ENCODE measurements at regions not wholly inside any gene's neighbourhood (a gene's known extent, or its start where the extent isn't known, plus 50 kb on each side); places are given as distances from the start of the nearest gene placed in this dataset.
A peak's percentile ranks its signal among the peaks of the same experiment; 100 is the strongest.

DNA sequence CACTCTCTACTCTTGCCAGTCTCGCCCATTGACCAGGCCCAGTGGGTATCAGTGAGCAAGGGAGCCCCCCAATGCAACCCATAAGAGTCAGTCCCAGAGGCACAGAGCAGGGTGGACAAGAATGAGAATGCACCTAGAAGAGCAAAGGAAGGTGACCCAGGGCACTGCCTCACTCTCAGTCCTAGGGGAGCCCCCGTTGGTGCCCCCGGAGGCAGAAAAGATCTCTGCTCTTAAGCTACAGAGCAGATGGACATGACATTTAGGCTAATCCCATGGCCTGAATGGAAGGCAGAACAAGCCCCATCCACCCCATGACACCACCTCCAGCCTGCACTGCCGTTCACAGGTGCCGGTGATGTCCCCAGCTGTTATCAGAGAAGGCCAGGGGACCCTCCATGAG lies 50.7 kb upstream of the PLEKHG1 start:
- Mint-ChIP-seq H3K9me3 (peaks cover 3% of the 10 kb centered on the region), H3K36me3 (ENCODE audit: low read depth) (no peaks in the 10 kb centered on the region), H3K27me3 (ENCODE audit: low read depth) (peaks cover 3% of the 10 kb centered on the region), H3K4me1 (peaks cover 43% of the 10 kb centered on the region), H3K4me3 (no peak overlapping the region), H3K27ac (peak overlapping the region; percentile 20 to 88 (median 80))
- TF ChIP-seq, protein P1, sequence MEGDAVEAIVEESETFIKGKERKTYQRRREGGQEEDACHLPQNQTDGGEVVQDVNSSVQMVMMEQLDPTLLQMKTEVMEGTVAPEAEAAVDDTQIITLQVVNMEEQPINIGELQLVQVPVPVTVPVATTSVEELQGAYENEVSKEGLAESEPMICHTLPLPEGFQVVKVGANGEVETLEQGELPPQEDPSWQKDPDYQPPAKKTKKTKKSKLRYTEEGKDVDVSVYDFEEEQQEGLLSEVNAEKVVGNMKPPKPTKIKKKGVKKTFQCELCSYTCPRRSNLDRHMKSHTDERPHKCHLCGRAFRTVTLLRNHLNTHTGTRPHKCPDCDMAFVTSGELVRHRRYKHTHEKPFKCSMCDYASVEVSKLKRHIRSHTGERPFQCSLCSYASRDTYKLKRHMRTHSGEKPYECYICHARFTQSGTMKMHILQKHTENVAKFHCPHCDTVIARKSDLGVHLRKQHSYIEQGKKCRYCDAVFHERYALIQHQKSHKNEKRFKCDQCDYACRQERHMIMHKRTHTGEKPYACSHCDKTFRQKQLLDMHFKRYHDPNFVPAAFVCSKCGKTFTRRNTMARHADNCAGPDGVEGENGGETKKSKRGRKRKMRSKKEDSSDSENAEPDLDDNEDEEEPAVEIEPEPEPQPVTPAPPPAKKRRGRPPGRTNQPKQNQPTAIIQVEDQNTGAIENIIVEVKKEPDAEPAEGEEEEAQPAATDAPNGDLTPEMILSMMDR (IDR thresholded peaks at IDR 0.05; ENCODE audit: unreplicated experiment in 3 of 3): no peak

DNA sequence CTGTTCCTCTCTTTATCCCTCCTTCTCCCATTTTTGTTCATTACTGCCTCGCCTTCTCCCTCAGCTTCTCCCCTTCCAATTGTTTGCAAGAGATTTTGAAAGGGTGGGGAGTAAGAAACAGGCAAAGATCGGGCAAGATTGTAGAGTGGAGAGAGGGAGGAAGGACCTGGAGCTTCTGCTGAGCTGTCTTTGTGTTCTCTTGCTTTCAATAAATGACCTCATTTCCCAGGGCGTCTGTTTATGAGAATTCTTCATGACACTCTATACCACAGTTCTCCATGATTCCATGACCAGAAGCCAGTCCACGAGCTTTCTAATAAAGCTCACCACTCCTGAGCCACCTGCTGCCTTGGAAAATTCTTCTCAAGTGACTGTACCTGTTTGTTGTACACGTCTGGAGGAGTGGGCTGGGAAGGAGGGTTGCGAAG lies 50.0 kb upstream of the PLEKHG1 start:
- H3K36me3 Mint-ChIP-seq (ENCODE audit: low read depth): no peaks in the 10 kb centered on the region
- peaks cover 3% of the 10 kb centered on the region for H3K9me3 Mint-ChIP-seq
- H3K4me3 Mint-ChIP-seq: no peak overlapping the region
- H3K4me1 Mint-ChIP-seq: peaks cover 43% of the 10 kb centered on the region
- H3K27me3 Mint-ChIP-seq (ENCODE audit: low read depth): peaks cover 3% of the 10 kb centered on the region
- H3K27ac Mint-ChIP-seq: peak overlapping the region; percentile 13 to 61 (median 44)
- TF ChIP-seq, protein P1 (IDR thresholded peaks at IDR 0.05; ENCODE audit: unreplicated experiment in 3 of 3): no peak

All from nephron (organoid).